OCI-M2 (cell line): ENCODE measurements at regions not wholly inside any gene's neighbourhood (a gene's known extent, or its start where the extent isn't known, plus 50 kb on each side); places are given as distances from the start of the nearest gene placed in this dataset.

ENCODE experiments used
- DNase-seq: peaks from one replicate; lab custom pipeline; 2025; ENCODE audit not compliant: unreplicated experiment; lab: John Stamatoyannopoulos, UW

- no peak for DNase-seq
These were observed 229.7 kb upstream of the TBL1XR1 start for GRCh38 chr3:177426878-177427495.

DNA sequence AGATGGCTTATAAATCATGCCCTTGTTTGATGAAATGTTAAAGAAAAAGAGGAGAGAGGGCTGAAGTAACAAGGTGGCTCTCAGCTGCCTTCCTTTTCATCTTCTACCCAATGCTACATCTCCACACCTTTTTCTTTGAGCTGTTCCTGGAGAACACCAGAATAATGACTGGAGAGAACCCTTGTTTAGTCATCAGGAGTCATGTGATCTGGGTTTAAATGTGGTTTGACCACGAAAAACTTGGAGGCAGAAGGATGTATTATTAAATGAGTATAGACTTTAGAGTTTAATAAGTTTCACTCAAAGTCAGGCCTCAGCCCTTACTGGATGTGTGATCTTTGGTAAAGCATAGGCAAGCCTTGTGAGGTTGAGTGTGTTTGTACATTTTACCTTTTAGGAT is 230.3 kb upstream of the TBL1XR1 start:
- no peak for DNase-seq

DNA sequence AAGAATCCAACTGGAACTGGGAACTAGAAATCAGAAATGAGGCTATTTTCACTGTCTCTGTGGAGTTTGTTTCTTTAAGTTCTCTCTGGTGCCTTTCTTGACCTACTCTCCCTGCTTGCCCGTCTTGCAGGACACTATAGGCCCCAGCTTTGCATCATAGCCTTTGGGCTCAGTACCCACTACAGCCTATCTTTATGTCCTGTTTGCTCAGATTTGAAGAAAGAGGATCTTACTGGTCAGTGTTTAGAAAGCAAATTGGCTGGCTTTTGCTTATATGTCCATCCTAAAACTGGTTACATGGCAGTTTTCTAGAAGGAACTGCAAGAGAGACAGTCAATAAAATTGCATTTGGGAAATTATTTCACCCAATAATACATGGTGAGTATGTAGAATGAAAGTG is 231.8 kb upstream of the TBL1XR1 start:
- no peak for DNase-seq

- DNase-seq: no peak
These were observed 232.5 kb upstream of the TBL1XR1 start for GRCh38 chr3:177429771-177430170.

GRCh38 chr3:177430653-177431052 is 233.4 kb upstream of the TBL1XR1 start:
- DNase-seq: no peak

DNA sequence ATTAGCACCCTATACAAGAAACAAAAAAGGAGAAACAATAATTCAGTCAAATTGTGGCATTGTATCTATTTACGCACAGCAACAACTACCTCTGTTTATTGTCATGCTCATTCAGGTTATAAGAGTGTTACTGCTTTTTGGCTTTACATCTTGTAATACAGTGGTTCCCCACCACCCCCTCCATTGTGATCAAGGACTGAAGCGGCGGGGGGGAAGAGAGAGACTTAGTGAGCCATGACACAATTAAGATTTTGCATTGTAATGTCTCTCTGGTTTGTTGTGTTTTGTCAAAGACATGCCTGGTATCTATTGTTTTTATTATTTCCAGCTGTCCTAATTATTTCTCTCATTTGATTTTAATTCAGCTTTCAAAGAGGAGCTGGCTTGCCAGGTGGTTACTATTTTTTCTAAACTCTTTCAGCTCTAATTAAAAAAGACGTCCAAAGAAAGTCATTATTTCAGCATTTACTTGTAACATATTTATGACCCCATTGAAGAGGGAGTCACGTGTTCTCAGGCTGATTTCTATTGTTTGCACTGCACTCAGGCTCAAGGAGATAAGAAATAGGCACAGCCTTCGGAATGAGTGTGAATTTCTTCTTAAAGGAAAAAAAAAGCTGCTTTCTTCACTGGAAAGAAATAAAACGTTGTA is 234.4 kb upstream of the TBL1XR1 start:
- DNase-seq: no peak

- DNase-seq: no peak
These were observed 238.0 kb upstream of the TBL1XR1 start for GRCh38 chr3:177435301-177435700.

- no peak for DNase-seq
These were observed 240.4 kb upstream of the TBL1XR1 start for GRCh38 chr3:177437513-177438337.

DNA sequence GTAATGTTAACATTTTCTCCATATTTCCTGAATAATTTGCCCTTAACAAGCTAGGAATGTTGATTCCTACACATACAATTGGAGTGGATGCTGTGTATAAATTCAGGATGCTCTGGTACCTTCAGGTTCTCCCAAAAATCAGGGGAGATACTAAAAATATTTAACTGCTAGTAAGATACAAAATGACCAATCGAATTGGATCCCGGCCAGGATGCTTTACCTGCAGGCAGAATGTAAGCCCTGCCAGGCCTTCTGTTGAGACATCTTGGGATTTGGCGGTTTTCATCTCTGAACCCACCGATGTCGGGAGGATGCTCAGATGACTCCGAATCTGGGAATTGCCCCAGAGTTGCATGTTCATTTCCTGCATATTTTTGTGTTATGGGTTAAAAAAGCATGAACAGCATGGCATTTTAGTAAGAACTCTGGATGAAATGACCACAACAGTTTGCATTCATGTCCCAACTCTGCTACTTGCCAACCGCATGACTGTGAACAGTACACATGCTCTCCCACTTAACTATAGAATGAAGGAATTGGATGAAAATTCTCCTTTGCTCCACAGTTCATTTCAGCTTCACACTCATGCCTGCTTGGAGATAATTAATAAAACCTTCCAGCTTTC is 241.4 kb upstream of the TBL1XR1 start:
- DNase-seq: no peak

DNA sequence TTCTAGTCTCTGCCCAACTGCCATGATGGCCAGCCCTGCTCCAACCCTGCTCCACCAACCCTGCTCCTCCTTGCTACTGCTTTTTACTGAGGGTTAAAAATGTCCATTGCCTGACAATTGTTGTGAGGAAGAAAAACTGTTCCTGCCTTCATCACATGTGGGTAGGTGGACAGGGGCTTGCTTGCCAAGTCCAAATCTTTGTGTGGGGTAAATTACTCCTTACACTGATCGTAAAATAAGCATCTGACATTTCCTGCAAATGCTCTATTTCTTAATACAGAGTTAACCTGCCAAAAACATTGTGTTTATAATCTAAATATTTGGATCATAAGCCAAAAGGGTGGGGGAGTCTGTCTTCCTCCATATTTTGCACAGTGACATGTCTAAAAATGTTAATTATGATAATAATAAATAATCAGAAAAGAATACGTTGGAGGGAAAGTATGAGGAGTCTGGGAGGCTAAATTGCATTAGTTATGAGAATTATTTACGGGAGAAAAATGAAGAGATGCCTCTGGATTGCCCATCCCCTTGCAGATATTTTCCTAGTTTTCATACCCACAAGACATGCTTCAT is 242.5 kb upstream of the TBL1XR1 start:
- no peak for DNase-seq

GRCh38 chr3:177440456-177441104 is 243.3 kb upstream of the TBL1XR1 start:
- no peak for DNase-seq

DNA sequence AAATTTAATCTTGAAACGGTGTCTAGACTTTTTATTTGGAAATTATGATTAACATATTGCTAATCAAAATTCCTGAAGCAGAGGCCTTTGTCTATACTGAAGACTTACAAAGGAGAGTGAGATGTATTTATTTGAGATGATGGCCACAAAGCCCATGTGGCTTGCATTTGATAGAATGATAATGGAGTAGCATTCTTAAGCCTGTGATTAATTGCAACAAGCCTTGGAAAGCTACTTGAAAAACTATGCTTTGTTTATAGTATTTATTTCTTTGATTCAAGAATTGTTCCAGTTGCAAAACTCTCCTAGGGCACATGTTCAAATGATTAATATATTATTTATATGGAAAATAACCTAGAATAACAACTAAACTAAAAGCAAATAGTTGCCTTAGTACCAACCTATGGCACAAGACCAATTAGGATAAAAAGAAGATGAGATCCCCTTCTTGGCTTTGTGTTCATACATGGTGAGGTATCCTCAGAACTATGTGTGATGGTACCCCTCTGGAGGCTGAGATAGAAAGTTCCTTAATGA is 244.1 kb upstream of the TBL1XR1 start:
- DNase-seq: no peak

GRCh38 chr3:177441813-177442646 is 244.7 kb upstream of the TBL1XR1 start:
- no peak for DNase-seq

DNA sequence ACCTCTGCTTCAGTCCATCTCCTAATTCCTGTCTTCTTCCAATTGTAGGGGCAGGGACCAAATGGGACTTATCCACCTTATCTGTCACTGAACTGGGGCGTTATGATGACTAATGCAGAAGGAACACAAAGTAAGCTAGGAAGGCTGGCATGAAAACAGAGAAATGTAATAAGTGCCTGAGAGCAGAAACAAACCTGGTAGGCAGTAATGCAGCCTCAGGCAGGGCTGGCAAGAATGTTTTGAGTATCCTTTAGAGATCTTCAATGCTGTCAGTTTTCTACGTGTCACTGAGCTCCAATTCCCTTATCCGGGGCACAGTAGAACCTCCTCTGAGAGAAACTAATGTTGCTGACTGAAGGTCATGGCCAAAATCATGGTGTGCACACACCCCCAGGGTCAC is 246.2 kb upstream of the TBL1XR1 start:
- no peak for DNase-seq

DNA sequence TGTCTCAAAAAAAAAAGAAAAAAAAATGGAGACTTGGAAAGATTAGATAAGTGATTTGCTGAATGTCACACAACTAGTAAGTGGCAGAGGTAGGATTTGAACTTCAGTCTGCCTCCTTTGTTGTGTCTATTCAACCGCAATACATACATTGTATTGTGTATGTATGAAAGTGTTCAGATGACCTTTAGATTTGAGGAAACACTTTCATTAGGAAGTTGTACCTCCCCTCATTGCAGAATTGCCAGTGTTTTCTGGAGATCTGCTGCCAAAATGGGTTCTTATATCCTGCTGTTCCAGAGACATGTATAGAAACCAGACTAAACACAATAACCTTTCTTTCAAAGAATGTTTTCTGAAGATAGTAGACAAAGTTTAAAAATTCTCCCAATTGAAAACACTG is 247.4 kb upstream of the TBL1XR1 start:
- no peak for DNase-seq

GRCh38 chr3:177445549-177445948 is 248.3 kb upstream of the TBL1XR1 start:
- no peak for DNase-seq

DNA sequence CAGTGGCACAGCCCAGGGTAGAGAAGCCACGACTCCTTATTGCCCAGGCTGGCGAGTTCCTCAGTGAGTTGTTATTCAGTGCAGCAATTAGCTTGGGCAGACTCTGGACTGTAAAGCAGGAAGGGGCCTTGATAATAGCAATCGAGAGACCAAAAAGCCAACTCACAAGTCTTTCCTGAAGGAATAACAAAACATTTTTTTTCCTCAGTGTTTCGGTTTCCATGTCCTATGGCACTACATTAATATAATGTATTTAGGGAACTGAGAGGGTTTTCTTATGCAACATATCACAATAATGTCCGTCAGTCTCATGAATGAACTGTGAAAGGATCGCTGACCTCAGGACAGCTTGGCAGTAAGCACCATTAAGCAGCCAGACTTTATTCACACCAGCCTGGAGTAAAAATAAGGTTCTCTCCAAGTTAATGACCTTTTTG is 248.9 kb upstream of the TBL1XR1 start:
- DNase-seq: no peak

- no peak for DNase-seq
These were observed 250.7 kb upstream of the TBL1XR1 start for GRCh38 chr3:177447938-177448337.

DNA sequence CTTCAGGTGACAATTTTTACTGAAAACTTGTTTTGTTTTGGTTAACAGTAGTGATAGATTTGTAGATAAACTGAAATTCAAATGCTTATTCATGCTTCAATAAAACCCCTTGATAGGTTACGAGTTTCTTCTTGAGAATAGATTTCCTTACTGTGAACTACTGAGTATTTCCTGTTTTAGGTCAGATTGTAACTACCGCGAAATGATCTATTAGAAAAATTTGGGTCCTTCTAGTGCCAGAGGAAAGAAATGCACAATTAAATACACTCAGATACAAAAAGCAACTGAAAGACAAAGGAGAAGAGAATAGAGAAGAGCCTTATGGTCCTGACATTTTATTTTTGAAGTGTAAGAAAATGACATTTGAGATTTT is 251.7 kb upstream of the TBL1XR1 start:
- DNase-seq: no peak
